ENCODE measurements at regions not wholly inside any gene's neighbourhood (a gene's known extent, or its start where the extent isn't known, plus 50 kb on each side); places are given as distances from the start of the nearest gene placed in this dataset.
"Not testable (repeated sequence)": the region's sequence is repeated elsewhere in the genome, so short reads cannot be mapped to it uniquely, and the experiment has no call there.

DNA sequence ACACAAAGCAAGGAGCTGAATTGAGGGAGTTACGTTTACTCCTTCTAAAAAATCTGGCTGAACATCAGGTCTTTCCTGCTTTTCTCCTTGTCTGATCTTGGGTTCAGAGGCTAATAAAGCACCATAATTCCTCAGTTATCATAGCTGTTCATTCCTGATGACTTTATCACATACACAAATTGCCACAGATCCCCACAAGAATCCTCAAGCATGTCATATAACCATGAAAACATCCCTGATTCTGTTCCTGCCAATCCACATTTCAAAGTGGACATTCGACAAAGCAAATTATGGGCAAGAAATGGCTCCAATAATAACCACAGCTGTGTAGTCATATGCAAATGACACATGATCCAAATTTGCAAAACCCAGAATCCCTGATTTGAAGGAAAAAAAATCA lies 321.3 kb downstream of the MEX3B start:
- TF ChIP-seq, protein P1, sequence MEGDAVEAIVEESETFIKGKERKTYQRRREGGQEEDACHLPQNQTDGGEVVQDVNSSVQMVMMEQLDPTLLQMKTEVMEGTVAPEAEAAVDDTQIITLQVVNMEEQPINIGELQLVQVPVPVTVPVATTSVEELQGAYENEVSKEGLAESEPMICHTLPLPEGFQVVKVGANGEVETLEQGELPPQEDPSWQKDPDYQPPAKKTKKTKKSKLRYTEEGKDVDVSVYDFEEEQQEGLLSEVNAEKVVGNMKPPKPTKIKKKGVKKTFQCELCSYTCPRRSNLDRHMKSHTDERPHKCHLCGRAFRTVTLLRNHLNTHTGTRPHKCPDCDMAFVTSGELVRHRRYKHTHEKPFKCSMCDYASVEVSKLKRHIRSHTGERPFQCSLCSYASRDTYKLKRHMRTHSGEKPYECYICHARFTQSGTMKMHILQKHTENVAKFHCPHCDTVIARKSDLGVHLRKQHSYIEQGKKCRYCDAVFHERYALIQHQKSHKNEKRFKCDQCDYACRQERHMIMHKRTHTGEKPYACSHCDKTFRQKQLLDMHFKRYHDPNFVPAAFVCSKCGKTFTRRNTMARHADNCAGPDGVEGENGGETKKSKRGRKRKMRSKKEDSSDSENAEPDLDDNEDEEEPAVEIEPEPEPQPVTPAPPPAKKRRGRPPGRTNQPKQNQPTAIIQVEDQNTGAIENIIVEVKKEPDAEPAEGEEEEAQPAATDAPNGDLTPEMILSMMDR (IDR thresholded peaks at IDR 0.05; ENCODE audit: borderline replicate concordance), result no peak
- intact Hi-C loops (cut with micrococcal nuclease), result no loop called here

DNA sequence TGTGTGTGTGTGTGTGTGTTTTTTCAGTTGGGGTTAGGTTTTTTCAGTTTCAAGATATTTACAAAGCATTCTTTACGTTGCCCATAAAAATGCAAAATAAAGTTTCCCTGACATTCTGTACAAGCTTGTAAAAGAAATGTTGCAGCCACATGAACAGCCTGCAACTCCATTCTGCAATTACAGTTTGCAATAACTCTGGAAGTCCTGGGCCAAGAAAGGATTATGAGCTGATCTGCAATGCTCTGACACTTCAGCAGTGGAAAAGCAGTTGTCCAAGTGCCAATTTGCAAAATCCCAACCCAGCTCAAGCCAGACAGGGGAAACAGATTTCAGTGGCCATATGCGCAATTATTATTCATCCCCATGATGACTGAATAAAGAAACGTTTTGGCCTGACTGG lies 322.1 kb downstream of the MEX3B start:
- no peak for DNase-seq
- H3K4me3 ChIP-seq, result no peak overlapping the region
- TF ChIP-seq, protein P1 (IDR thresholded peaks at IDR 0.05; ENCODE audit: borderline replicate concordance), result no peak
- peaks cover 3% of the 10 kb centered on the region for H3K9me3 ChIP-seq (replicated peaks)
- no peak overlapping the region for H3K27ac ChIP-seq (replicated peaks)
- intact Hi-C loops (cut with micrococcal nuclease), result no loop called here
- H3K36me3 ChIP-seq, result no peaks in the 10 kb centered on the region
- H3K27me3 ChIP-seq (ENCODE audit: low read depth), result peaks cover 11% of the 10 kb centered on the region
- no peaks in the 10 kb centered on the region for H3K4me1 ChIP-seq

More for the DNA sequence above, 321.3 kb downstream of the MEX3B start:
- Histone ChIP-seq H3K36me3 (no peaks in the 10 kb centered on the region), H3K27ac (replicated peaks) (no peak overlapping the region), H3K27me3 (ENCODE audit: low read depth) (peaks cover 11% of the 10 kb centered on the region), H3K9me3 (replicated peaks) (peaks cover 3% of the 10 kb centered on the region), H3K4me1 (no peaks in the 10 kb centered on the region), H3K4me3 (no peak overlapping the region)
- DNase-seq, result no peak

DNA sequence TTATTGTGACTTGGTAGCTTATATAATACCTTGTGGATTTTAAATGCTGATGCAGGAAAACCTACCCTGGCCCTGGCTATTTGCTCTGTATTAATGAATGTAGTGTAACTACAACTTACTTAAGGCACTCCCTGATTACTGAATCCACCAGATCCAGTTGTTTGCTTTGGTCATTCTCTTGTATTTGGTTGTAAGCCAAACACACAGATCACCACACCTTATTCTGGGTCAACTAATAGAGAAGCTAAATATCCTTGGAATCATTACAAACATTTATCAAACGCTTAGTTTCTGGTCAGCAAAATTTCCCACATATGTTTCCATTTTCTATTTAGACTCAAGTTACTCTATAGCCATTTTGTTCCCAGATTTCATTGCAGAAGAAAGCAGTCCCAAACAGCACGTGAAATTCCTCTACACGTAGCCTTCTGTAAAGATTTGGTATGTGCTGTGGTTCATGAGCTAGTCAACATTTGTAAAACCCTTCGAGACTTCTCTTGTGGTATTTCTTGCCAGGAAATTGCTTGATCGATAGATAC lies 322.6 kb downstream of the MEX3B start:
- DNase-seq, result no peak
- intact Hi-C loops (cut with micrococcal nuclease), result no loop called here
- no peak overlapping the region for H3K27ac ChIP-seq (replicated peaks)
- H3K36me3 ChIP-seq, result no peaks in the 10 kb centered on the region
- peaks cover 9% of the 10 kb centered on the region for H3K27me3 ChIP-seq (ENCODE audit: low read depth)
- no peaks in the 10 kb centered on the region for H3K4me1 ChIP-seq
- TF ChIP-seq, protein P1 (IDR thresholded peaks at IDR 0.05; ENCODE audit: borderline replicate concordance), result no peak
- no peak overlapping the region for H3K4me3 ChIP-seq
- H3K9me3 ChIP-seq (replicated peaks), result peaks cover 3% of the 10 kb centered on the region

DNA sequence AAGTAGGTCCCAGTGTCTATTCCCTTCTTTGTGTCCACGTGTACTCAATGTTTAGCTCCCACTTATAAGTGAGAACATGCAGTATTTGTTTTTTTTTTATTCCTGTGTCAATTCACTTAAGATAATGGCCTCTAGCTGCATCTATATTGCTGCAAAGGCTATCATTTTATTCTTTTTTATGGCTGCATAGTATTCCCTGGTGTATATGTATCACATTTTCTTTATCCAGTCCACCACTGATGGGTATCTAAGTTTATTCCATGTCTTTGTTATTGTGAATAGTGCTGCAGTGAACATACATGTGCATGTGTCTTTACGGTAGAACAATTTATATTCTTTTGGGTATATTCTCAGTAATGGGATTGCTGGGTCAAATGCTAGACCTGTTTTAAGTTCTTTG lies 329.4 kb downstream of the MEX3B start:
- H3K36me3 ChIP-seq; intact Hi-C loops (cut with micrococcal nuclease); H3K27ac ChIP-seq (replicated peaks); DNase-seq; H3K9me3 ChIP-seq (replicated peaks); H3K4me3 ChIP-seq; H3K4me1 ChIP-seq: not testable (repeated sequence)
- peaks cover 12% of the 10 kb centered on the region for H3K27me3 ChIP-seq (ENCODE audit: low read depth)

DNA sequence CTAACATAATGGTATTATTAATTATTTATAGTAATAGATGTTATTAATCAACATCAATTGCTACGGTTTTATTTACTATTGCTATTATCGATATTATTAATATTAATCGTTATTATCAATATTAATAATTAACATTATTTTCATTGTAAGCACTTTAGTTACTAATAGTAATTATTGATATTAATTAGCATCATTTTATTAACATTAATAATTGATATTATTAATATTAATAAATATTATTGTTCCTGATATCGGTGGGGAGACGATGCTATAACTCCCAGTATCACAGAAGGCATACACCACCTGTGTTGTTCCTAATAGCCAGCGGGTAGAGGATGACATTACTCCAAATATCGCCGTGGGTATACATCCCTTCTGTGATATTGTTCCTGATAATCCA lies 335.5 kb downstream of the MEX3B start:
- no peak for DNase-seq
- Histone ChIP-seq H3K4me1 (no peaks in the 10 kb centered on the region), H3K4me3 (no peak overlapping the region), H3K27ac (replicated peaks) (no peak overlapping the region), H3K9me3 (replicated peaks) (no peaks in the 10 kb centered on the region), H3K36me3 (no peaks in the 10 kb centered on the region), H3K27me3 (ENCODE audit: low read depth) (peaks cover 10% of the 10 kb centered on the region)
- intact Hi-C loops (cut with micrococcal nuclease), result no loop called here
- TF ChIP-seq, protein P1 (IDR thresholded peaks at IDR 0.05; ENCODE audit: borderline replicate concordance), result no peak

DNA sequence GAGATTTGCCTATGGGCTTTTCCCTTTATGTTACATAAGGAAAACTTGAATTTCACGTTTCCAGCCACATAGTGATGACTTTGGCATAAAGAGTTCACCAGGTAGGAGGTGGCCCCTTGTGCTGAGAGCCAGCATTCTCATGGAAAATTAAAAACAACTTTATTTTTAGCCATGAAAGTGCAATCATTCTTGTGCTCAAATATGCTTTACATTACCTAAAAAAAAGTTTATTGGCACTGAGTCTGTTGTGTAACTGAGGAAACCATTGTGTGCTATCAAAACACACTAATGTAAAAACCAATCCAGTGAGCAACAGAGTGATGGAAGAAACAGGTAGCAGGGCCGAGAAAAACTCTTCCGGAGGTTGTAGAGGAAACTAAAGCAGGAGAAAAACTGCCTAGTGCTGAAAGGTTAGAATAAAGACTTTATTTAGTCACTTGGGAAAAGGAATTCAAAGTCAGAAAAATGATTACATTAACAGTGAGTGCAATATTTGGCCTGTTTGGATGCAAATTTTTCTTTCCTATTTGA lies 332.9 kb upstream of the TMC3 start:
- H3K27ac ChIP-seq (replicated peaks); H3K27me3 ChIP-seq (ENCODE audit: low read depth); H3K36me3 ChIP-seq; DNase-seq; H3K4me1 ChIP-seq; intact Hi-C loops (cut with micrococcal nuclease); H3K4me3 ChIP-seq; H3K9me3 ChIP-seq (replicated peaks): not testable (repeated sequence)

DNA sequence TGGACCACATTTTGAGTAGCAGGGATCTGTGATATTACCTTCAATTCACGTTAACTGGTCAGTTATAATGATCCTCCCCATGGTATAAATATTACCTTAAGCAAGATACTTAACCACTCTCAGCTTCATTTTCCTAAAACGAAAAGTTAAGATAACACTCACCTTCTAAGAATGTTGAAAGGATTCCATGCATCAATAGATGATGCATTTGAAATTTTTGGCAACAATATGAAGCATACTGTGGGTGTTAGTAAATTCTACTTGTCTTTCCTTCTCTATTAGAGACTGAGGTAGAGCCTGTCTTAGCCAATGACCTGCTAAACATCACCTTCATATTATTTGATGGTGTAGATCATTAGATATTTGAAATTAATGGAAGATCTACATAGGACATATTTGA lies 331.7 kb upstream of the TMC3 start:
- H3K4me1 ChIP-seq; H3K27ac ChIP-seq (replicated peaks); H3K4me3 ChIP-seq; DNase-seq; H3K9me3 ChIP-seq (replicated peaks); intact Hi-C loops (cut with micrococcal nuclease); H3K27me3 ChIP-seq (ENCODE audit: low read depth); H3K36me3 ChIP-seq: not testable (repeated sequence)
